ENCODE measurements at regions not wholly inside any gene's neighbourhood (a gene's known extent, or its start where the extent isn't known, plus 50 kb on each side); places are given as distances from the start of the nearest gene placed in this dataset.

- no peak for TF ChIP-seq EP300 (IDR thresholded peaks at IDR 0.05)
- TF ChIP-seq CTCF (IDR thresholded peaks at IDR 0.05) = no peak
- no peak for TF ChIP-seq POLR2AphosphoS5 (IDR thresholded peaks at IDR 0.05)
These were observed 94.8 kb downstream of the RHOB start for GRCh38 chr2:20541651-20542050.
